Peyer's patch (tissue), 4 donors: ENCODE measurements at regions not wholly inside any gene's neighbourhood (a gene's known extent, or its start where the extent isn't known, plus 50 kb on each side); places are given as distances from the start of the nearest gene placed in this dataset.

ENCODE experiments used
- DNase-seq, 3 donors: peaks; one replicate each; pipeline ENCODE4 v3.0.0-alpha.2; 2017 to 2019
- H3K27ac ChIP-seq, 4 donors: fragments of 200-600 bp; sonication (generic); one replicate each; pipeline ENCODE4 v1.5.1; 2016 to 2019
- H3K27me3 ChIP-seq, 2 donors: fragments of 200-600 bp; sonication (generic); one replicate each; pipeline ENCODE4 v1.5.1; 2019
- H3K36me3 ChIP-seq, 3 donors: fragments of 200-600 bp; sonication (generic); one replicate each; pipeline ENCODE4 v1.5.1; 2016 to 2019
- H3K4me1 ChIP-seq, 4 donors: fragments of 200-600 bp; sonication (generic); one replicate each; pipeline ENCODE4 v1.5.1; 2016 to 2019
- H3K4me3 ChIP-seq, 4 donors: fragments of 200-600 bp; sonication (generic); 1 replicate in 3 of 4; 2 replicates in 1 of 4; pipeline ENCODE4 v1.5.1; 2016 to 2019; ENCODE audit warnings: mild to moderate bottlenecking in 1 of 4
- H3K9me3 ChIP-seq, 4 donors: fragments of 200-600 bp; sonication (generic); one replicate each; pipeline ENCODE4 v1.5.1; 2016 to 2019; ENCODE audit warnings: mild to moderate bottlenecking in 1 of 4
- CTCF ChIP-seq, 6 experiments: fragments of 450-650 bp in 4 of 6; fragments of 200-600 bp in 2 of 6; sonication (generic) in 1 of 6; IDR thresholded peaks; one replicate each; pipeline ENCODE4 v1.5.1; 2017 to 2019; ENCODE audit warnings: antibody characterized with exemption in 6 of 6, mild to moderate bottlenecking in 3 of 6, moderate library complexity in 1 of 6
- POLR2A ChIP-seq, 2 donors: fragments of 450-650 bp; IDR thresholded peaks; one replicate each; pipeline ENCODE4 v1.5.1; 2017; ENCODE audit warnings: antibody characterized with exemption in 2 of 2, mild to moderate bottlenecking in 2 of 2, moderate library complexity in 2 of 2

GRCh38 chr12:97235102-97235501, 227.5 kb upstream of the RMST start:
- H3K4me3 ChIP-seq, result no peak overlapping the region
- TF ChIP-seq POLR2A (IDR thresholded peaks at IDR 0.05) (no peak), CTCF (IDR thresholded peaks at IDR 0.05) (no peak)
- H3K4me1 ChIP-seq, result no peaks in the 10 kb centered on the region
- no peak overlapping the region for H3K27ac ChIP-seq
- H3K9me3 ChIP-seq, result no peaks in the 10 kb centered on the region
- H3K36me3 ChIP-seq, result no peaks in the 10 kb centered on the region
- H3K27me3 ChIP-seq, result no peaks in the 10 kb centered on the region
- no peak for DNase-seq

- Histone ChIP-seq H3K27me3 (no peaks in the 10 kb centered on the region), H3K36me3 (no peaks in the 10 kb centered on the region), H3K4me1 (no peaks in the 10 kb centered on the region), H3K27ac (no peak overlapping the region), H3K4me3 (no peak overlapping the region), H3K9me3 (no peaks in the 10 kb centered on the region)
- DNase-seq, result no peak
- TF ChIP-seq CTCF (IDR thresholded peaks at IDR 0.05) (no peak), POLR2A (IDR thresholded peaks at IDR 0.05) (no peak)
These were observed 216.2 kb upstream of the RMST start for GRCh38 chr12:97246368-97246767.

- Histone ChIP-seq H3K9me3 (no peaks in the 10 kb centered on the region), H3K4me1 (no peaks in the 10 kb centered on the region), H3K27ac (no peak overlapping the region), H3K27me3 (no peaks in the 10 kb centered on the region), H3K36me3 (no peaks in the 10 kb centered on the region), H3K4me3 (no peak overlapping the region)
- no peak for TF ChIP-seq POLR2A (IDR thresholded peaks at IDR 0.05)
- no peak for TF ChIP-seq CTCF (IDR thresholded peaks at IDR 0.05)
- no peak for DNase-seq
These were observed 212.1 kb upstream of the RMST start for GRCh38 chr12:97250483-97250882.

GRCh38 chr12:97257726-97258125, 204.9 kb upstream of the RMST start:
- H3K36me3 ChIP-seq, result no peaks in the 10 kb centered on the region
- no peak for TF ChIP-seq CTCF (IDR thresholded peaks at IDR 0.05)
- TF ChIP-seq POLR2A (IDR thresholded peaks at IDR 0.05), result no peak
- DNase-seq, result no peak

GRCh38 chr12:97259098-97259497, 203.5 kb upstream of the RMST start:
- Histone ChIP-seq H3K9me3 (no peaks in the 10 kb centered on the region), H3K36me3 (no peaks in the 10 kb centered on the region), H3K27me3 (no peaks in the 10 kb centered on the region), H3K4me1 (no peaks in the 10 kb centered on the region), H3K27ac (no peak overlapping the region), H3K4me3 (no peak overlapping the region)
- TF ChIP-seq POLR2A (IDR thresholded peaks at IDR 0.05) (no peak), CTCF (IDR thresholded peaks at IDR 0.05) (no peak)
- DNase-seq, result no peak

More at GRCh38 chr12:97257726-97258125, 204.9 kb upstream of the RMST start:
- H3K4me1 ChIP-seq, result no peaks in the 10 kb centered on the region
- H3K27ac ChIP-seq, result no peak overlapping the region
- H3K4me3 ChIP-seq, result no peak overlapping the region
- no peaks in the 10 kb centered on the region for H3K9me3 ChIP-seq
- H3K27me3 ChIP-seq, result no peaks in the 10 kb centered on the region

GRCh38 chr12:97260786-97261185, 201.8 kb upstream of the RMST start:
- no peak overlapping the region for H3K4me3 ChIP-seq
- H3K27ac ChIP-seq, result no peak overlapping the region
- no peaks in the 10 kb centered on the region for H3K4me1 ChIP-seq
- no peak for TF ChIP-seq POLR2A (IDR thresholded peaks at IDR 0.05)
- no peak for TF ChIP-seq CTCF (IDR thresholded peaks at IDR 0.05)
- no peak for DNase-seq
- no peaks in the 10 kb centered on the region for H3K36me3 ChIP-seq
- H3K27me3 ChIP-seq, result no peaks in the 10 kb centered on the region
- no peaks in the 10 kb centered on the region for H3K9me3 ChIP-seq
